Activated CD4-positive, alpha-beta memory T cell treated with anti-CD3 and anti-CD28 coated beads for 36 hours (primary cell): ENCODE measurements at regions not wholly inside any gene's neighbourhood (a gene's known extent, or its start where the extent isn't known, plus 50 kb on each side); places are given as distances from the start of the nearest gene placed in this dataset.

Experiments used
- CTCF ChIA-PET: fragments of 350-600 bp; sonication (Branson Sonifier 250); formaldehyde crosslinking; loops from one replicate; lab custom pipeline; 2021; ENCODE audit warnings: antibody characterized with exemption, inconsistent platforms; lab: Charles Lee
- POLR2A ChIA-PET: fragments of 350-600 bp; sonication (Branson Sonifier 250); formaldehyde crosslinking; loops from one replicate; lab custom pipeline; 2021; ENCODE audit warnings: antibody characterized with exemption; lab: Charles Lee
- DNase-seq: peaks from one replicate; pipeline ENCODE4 v3.0.0-alpha.2; 2020
- H3K27ac Mint-ChIP-seq: one replicate; pipeline ENCODE4 v1.8.0; 2021; ENCODE audit warnings: mixed read lengths
- H3K27me3 Mint-ChIP-seq: one replicate; pipeline ENCODE4 v1.8.0; 2021; ENCODE audit warnings: mixed read lengths
- H3K36me3 Mint-ChIP-seq: one replicate; pipeline ENCODE4 v1.8.0; 2021; ENCODE audit warnings: mixed read lengths
- H3K4me1 Mint-ChIP-seq: one replicate; pipeline ENCODE4 v1.8.0; 2021; ENCODE audit warnings: low read depth, mixed read lengths
- H3K4me3 Mint-ChIP-seq: one replicate; pipeline ENCODE4 v1.8.0; 2021; ENCODE audit warnings: mild to moderate bottlenecking, mixed read lengths
- H3K9me3 Mint-ChIP-seq: one replicate; pipeline ENCODE4 v1.8.0; 2021; ENCODE audit warnings: mixed read lengths
- intact Hi-C: fragments of 100-400 bp; cut with micrococcal nuclease; formaldehyde crosslinking; loops from one replicate; pipeline ENCODE4 v1.15.1; 2023

- no peak for DNase-seq
- intact Hi-C loops: no loop called here
- ChIA-PET CTCF (interaction anchor here (1.3 kb wide), 1 partner anchor 10 kb away, joined by 3 read pairs; no protein-coding TSS in a partner anchor), POLR2A (no interaction called here)
- no peak overlapping the region for H3K27ac Mint-ChIP-seq
- H3K4me1 Mint-ChIP-seq: no peaks in the 10 kb centered on the region
- no peaks in the 10 kb centered on the region for H3K9me3 Mint-ChIP-seq
- H3K4me3 Mint-ChIP-seq: no peak overlapping the region
- H3K27me3 Mint-ChIP-seq: peaks cover 8% of the 10 kb centered on the region
- H3K36me3 Mint-ChIP-seq: no peaks in the 10 kb centered on the region
These were observed 73.2 kb upstream of the BLID start for GRCh38 chr11:122189229-122189628.

GRCh38 chr11:122187373-122188165, 71.6 kb upstream of the BLID start:
- Mint-ChIP-seq H3K9me3 (no peaks in the 10 kb centered on the region), H3K4me1 (no peaks in the 10 kb centered on the region), H3K4me3 (no peak overlapping the region), H3K27ac (no peak overlapping the region), H3K36me3 (no peaks in the 10 kb centered on the region), H3K27me3 (peaks cover 10% of the 10 kb centered on the region)
- ChIA-PET POLR2A (no interaction called here), CTCF (no interaction called here)
- intact Hi-C loops: no loop called here
- DNase-seq: no peak

- H3K27me3 Mint-ChIP-seq: peaks cover 9% of the 10 kb centered on the region
- intact Hi-C loops: no loop called here
- no peak overlapping the region for H3K27ac Mint-ChIP-seq
- ChIA-PET POLR2A (no interaction called here), CTCF (no interaction called here)
- H3K4me3 Mint-ChIP-seq: no peak overlapping the region
- no peaks in the 10 kb centered on the region for H3K9me3 Mint-ChIP-seq
- H3K36me3 Mint-ChIP-seq: no peaks in the 10 kb centered on the region
- no peaks in the 10 kb centered on the region for H3K4me1 Mint-ChIP-seq
- DNase-seq: no peak
These were observed 70.5 kb upstream of the BLID start for GRCh38 chr11:122186439-122187080.

GRCh38 chr11:122183933-122184332, 67.9 kb upstream of the BLID start:
- H3K27ac Mint-ChIP-seq: no peak overlapping the region
- intact Hi-C loops: no loop called here
- H3K4me1 Mint-ChIP-seq: no peaks in the 10 kb centered on the region
- peaks cover 4% of the 10 kb centered on the region for H3K27me3 Mint-ChIP-seq
- H3K4me3 Mint-ChIP-seq: no peak overlapping the region
- H3K9me3 Mint-ChIP-seq: no peaks in the 10 kb centered on the region
- DNase-seq: no peak
- no peaks in the 10 kb centered on the region for H3K36me3 Mint-ChIP-seq
- CTCF ChIA-PET: no interaction called here
- POLR2A ChIA-PET: no interaction called here

GRCh38 chr11:122181893-122182292, 65.9 kb upstream of the BLID start:
- Mint-ChIP-seq H3K27me3 (peaks cover 4% of the 10 kb centered on the region), H3K4me3 (no peak overlapping the region), H3K4me1 (no peaks in the 10 kb centered on the region), H3K27ac (no peak overlapping the region), H3K36me3 (no peaks in the 10 kb centered on the region), H3K9me3 (no peaks in the 10 kb centered on the region)
- ChIA-PET CTCF (interaction anchor here (0.7 kb wide), 1 partner anchor 110 kb away, joined by 3 read pairs; no protein-coding TSS in a partner anchor), POLR2A (no interaction called here)
- DNase-seq: no peak
- intact Hi-C loops: no loop called here

- Mint-ChIP-seq H3K4me1 (no peaks in the 10 kb centered on the region), H3K27ac (no peak overlapping the region), H3K27me3 (peaks cover 5% of the 10 kb centered on the region), H3K36me3 (no peaks in the 10 kb centered on the region), H3K9me3 (no peaks in the 10 kb centered on the region), H3K4me3 (no peak overlapping the region)
- intact Hi-C loops: no loop called here
- no peak for DNase-seq
- CTCF ChIA-PET: interaction anchor here (0.7 kb wide), 1 partner anchor 109 kb away, joined by 3 read pairs; no protein-coding TSS in a partner anchor
- POLR2A ChIA-PET: no interaction called here
These were observed 65.4 kb upstream of the BLID start for GRCh38 chr11:122181372-122181771.

GRCh38 chr11:122179961-122180834, 64.2 kb upstream of the BLID start:
- no peaks in the 10 kb centered on the region for H3K4me1 Mint-ChIP-seq
- H3K27ac Mint-ChIP-seq: no peak overlapping the region
- H3K36me3 Mint-ChIP-seq: no peaks in the 10 kb centered on the region
- H3K27me3 Mint-ChIP-seq: peaks cover 5% of the 10 kb centered on the region
- no peak for DNase-seq
- intact Hi-C loops: no loop called here
- no peaks in the 10 kb centered on the region for H3K9me3 Mint-ChIP-seq
- no peak overlapping the region for H3K4me3 Mint-ChIP-seq
- CTCF ChIA-PET: interaction anchor here (0.6 to 1.2 kb wide), 2 partner anchors 9 to 15 kb away, joined by 3 read pairs; no protein-coding TSS in a partner anchor
- POLR2A ChIA-PET: no interaction called here

- H3K27me3 Mint-ChIP-seq: peaks cover 1% of the 10 kb centered on the region
- ChIA-PET CTCF (no interaction called here), POLR2A (no interaction called here)
- H3K36me3 Mint-ChIP-seq: no peaks in the 10 kb centered on the region
- DNase-seq: no peak
- no peak overlapping the region for H3K4me3 Mint-ChIP-seq
- no peaks in the 10 kb centered on the region for H3K4me1 Mint-ChIP-seq
- H3K27ac Mint-ChIP-seq: no peak overlapping the region
- no peaks in the 10 kb centered on the region for H3K9me3 Mint-ChIP-seq
- intact Hi-C loops: no loop called here
These were observed 62.8 kb upstream of the BLID start for GRCh38 chr11:122178795-122179194.

- no peak for DNase-seq
- no peaks in the 10 kb centered on the region for H3K36me3 Mint-ChIP-seq
- no peaks in the 10 kb centered on the region for H3K9me3 Mint-ChIP-seq
- no peaks in the 10 kb centered on the region for H3K4me1 Mint-ChIP-seq
- intact Hi-C loops: no loop called here
- H3K27ac Mint-ChIP-seq: no peak overlapping the region
- H3K4me3 Mint-ChIP-seq: no peak overlapping the region
- CTCF ChIA-PET: no interaction called here
- peaks cover 4% of the 10 kb centered on the region for H3K27me3 Mint-ChIP-seq
- POLR2A ChIA-PET: no interaction called here
These were observed 61.2 kb upstream of the BLID start for GRCh38 chr11:122177238-122177637.

GRCh38 chr11:122176651-122177050, 60.6 kb upstream of the BLID start:
- ChIA-PET CTCF (no interaction called here), POLR2A (no interaction called here)
- H3K4me3 Mint-ChIP-seq: no peak overlapping the region
- H3K4me1 Mint-ChIP-seq: no peaks in the 10 kb centered on the region
- no peaks in the 10 kb centered on the region for H3K9me3 Mint-ChIP-seq
- no peaks in the 10 kb centered on the region for H3K36me3 Mint-ChIP-seq
- intact Hi-C loops: no loop called here
- no peak for DNase-seq
- H3K27me3 Mint-ChIP-seq: peaks cover 4% of the 10 kb centered on the region
- H3K27ac Mint-ChIP-seq: no peak overlapping the region

GRCh38 chr11:122175306-122175705, 59.3 kb upstream of the BLID start:
- Mint-ChIP-seq H3K4me3 (no peak overlapping the region), H3K9me3 (no peaks in the 10 kb centered on the region), H3K4me1 (no peaks in the 10 kb centered on the region), H3K27ac (no peak overlapping the region), H3K36me3 (no peaks in the 10 kb centered on the region), H3K27me3 (peaks cover 4% of the 10 kb centered on the region)
- ChIA-PET POLR2A (no interaction called here), CTCF (no interaction called here)
- no peak for DNase-seq
- intact Hi-C loops: no loop called here

GRCh38 chr11:122173587-122173986, 57.6 kb upstream of the BLID start:
- ChIA-PET POLR2A (no interaction called here), CTCF (no interaction called here)
- no peaks in the 10 kb centered on the region for H3K4me1 Mint-ChIP-seq
- H3K27me3 Mint-ChIP-seq: peaks cover 4% of the 10 kb centered on the region
- no peak overlapping the region for H3K27ac Mint-ChIP-seq
- H3K4me3 Mint-ChIP-seq: no peak overlapping the region
- intact Hi-C loops: no loop called here
- H3K9me3 Mint-ChIP-seq: no peaks in the 10 kb centered on the region
- DNase-seq: no peak
- H3K36me3 Mint-ChIP-seq: no peaks in the 10 kb centered on the region
